BJ (cell line): ENCODE measurements at regions not wholly inside any gene's neighbourhood (a gene's known extent, or its start where the extent isn't known, plus 50 kb on each side); places are given as distances from the start of the nearest gene placed in this dataset.

ENCODE experiments used
- CTCF ChIA-PET: fragments of 350-600 bp; formaldehyde crosslinking; extraction: SDS; loops from one replicate; lab custom pipeline; 2021; ENCODE audit warnings: antibody characterized with exemption, inconsistent platforms; lab: Yijun Ruan, JAX
- POLR2A ChIA-PET: fragments of 300-600 bp; sonication (Branson Sonifier 250); formaldehyde crosslinking; extraction: SDS; loops from one replicate; lab custom pipeline; 2021; ENCODE audit warnings: antibody characterized with exemption; lab: Charles Lee
- DNase-seq: peaks from one replicate; pipeline ENCODE4 v3.0.0-alpha.2; 2011; ENCODE audit warnings: low read depth
- H3K27me3 ChIP-seq: 2 replicates; pipeline ENCODE4 v1.6.0; 2011; ENCODE audit warnings: low read length; ENCODE audit not compliant: control insufficient read depth, insufficient read depth
- H3K36me3 ChIP-seq: 2 replicates; pipeline ENCODE4 v1.5.1; 2011; ENCODE audit warnings: low read length; ENCODE audit not compliant: control insufficient read depth, insufficient read depth
- H3K4me3 ChIP-seq: 2 replicates; pipeline ENCODE4 v1.5.1; 2011; ENCODE audit warnings: low read depth, mild to moderate bottlenecking, control low read depth, low read length
- CTCF ChIP-seq: IDR thresholded peaks from 2 replicates; pipeline ENCODE4 v1.5.1; 2011; ENCODE audit warnings: low read depth, mild to moderate bottlenecking, control low read depth, inconsistent platforms, low read length, moderate library complexity; ENCODE audit not compliant: insufficient read depth

GRCh38 chr9:80797831-80798688, 891.3 kb downstream of the TLE1 start:
- ChIA-PET CTCF (interaction anchor here (0.6 kb wide), 1 partner anchor 428 kb away, joined by 3 read pairs; no protein-coding TSS in a partner anchor), POLR2A (no interaction called here)
- no peak for TF ChIP-seq CTCF
- Histone ChIP-seq H3K4me3 (no peak overlapping the region), H3K27me3 (no peaks in the 10 kb centered on the region), H3K36me3 (no peaks in the 10 kb centered on the region)
- peak; percentile 5 for DNase-seq

- POLR2A ChIA-PET, result no interaction called here
- TF ChIP-seq CTCF, result no peak
- no peaks in the 10 kb centered on the region for H3K27me3 ChIP-seq
- CTCF ChIA-PET, result interaction anchor here (0.6 kb wide), 1 partner anchor 429 kb away, joined by 3 read pairs; no protein-coding TSS in a partner anchor
- H3K4me3 ChIP-seq, result no peak overlapping the region
- DNase-seq, result no peak
- H3K36me3 ChIP-seq, result no peaks in the 10 kb centered on the region
Measured at GRCh38 chr9:80797101-80797829, 892.1 kb downstream of the TLE1 start.

GRCh38 chr9:80796632-80797031, 892.7 kb downstream of the TLE1 start:
- Histone ChIP-seq H3K4me3 (no peak overlapping the region), H3K27me3 (no peaks in the 10 kb centered on the region), H3K36me3 (no peaks in the 10 kb centered on the region)
- TF ChIP-seq CTCF, result no peak
- CTCF ChIA-PET, result interaction anchor here (0.6 kb wide), 1 partner anchor 27 kb away, joined by 4 read pairs; no protein-coding TSS in a partner anchor
- POLR2A ChIA-PET, result no interaction called here
- no peak for DNase-seq

- ChIA-PET CTCF (no interaction called here), POLR2A (no interaction called here)
- DNase-seq, result no peak
- no peak for TF ChIP-seq CTCF
- H3K36me3 ChIP-seq, result no peaks in the 10 kb centered on the region
- no peaks in the 10 kb centered on the region for H3K27me3 ChIP-seq
- H3K4me3 ChIP-seq, result no peak overlapping the region
Measured at GRCh38 chr9:80794197-80794596, 895.1 kb downstream of the TLE1 start.

GRCh38 chr9:80793706-80794105, 895.6 kb downstream of the TLE1 start:
- POLR2A ChIA-PET, result no interaction called here
- no peak overlapping the region for H3K4me3 ChIP-seq
- no peak for TF ChIP-seq CTCF
- no peaks in the 10 kb centered on the region for H3K36me3 ChIP-seq
- H3K27me3 ChIP-seq, result no peaks in the 10 kb centered on the region
- CTCF ChIA-PET, result no interaction called here
- no peak for DNase-seq
